ENCODE measurements at regions not wholly inside any gene's neighbourhood (a gene's known extent, or its start where the extent isn't known, plus 50 kb on each side); places are given as distances from the start of the nearest gene placed in this dataset.
"Not testable (repeated sequence)": the region's sequence is repeated elsewhere in the genome, so short reads cannot be mapped to it uniquely, and the experiment has no call there.

GRCh38 chr12:115801871-115802270, 475.6 kb downstream of the MED13L start:
- no peak overlapping the region for H3K27ac ChIP-seq
- no peak for TF ChIP-seq CTCF (conservative IDR thresholded peaks at IDR 0.05)
- TF ChIP-seq ZFX (IDR thresholded peaks at IDR 0.05), result no peak

DNA sequence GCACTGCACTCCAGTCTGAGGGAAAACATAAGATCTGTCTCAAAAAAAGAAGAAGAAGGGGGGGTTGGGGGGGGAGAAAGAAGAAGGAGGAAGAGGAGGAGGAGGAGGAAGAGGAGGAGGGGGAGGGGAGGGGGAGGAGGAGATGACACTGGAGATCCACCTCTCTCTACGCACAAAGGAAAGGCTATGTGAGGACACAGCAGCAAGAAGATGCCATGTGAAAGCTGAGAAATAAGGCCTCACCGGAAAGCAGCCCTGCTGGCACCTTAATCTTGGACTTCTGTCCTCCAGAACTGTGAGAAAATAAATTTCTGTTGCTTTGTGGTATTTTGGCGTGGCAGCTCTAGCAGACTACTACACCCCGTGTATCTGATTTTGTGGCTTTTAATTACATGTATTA, 477.9 kb downstream of the MED13L start:
- no peak for TF ChIP-seq ZFX (IDR thresholded peaks at IDR 0.05)
- TF ChIP-seq CTCF (conservative IDR thresholded peaks at IDR 0.05), result no peak
- H3K27ac ChIP-seq, result no peak overlapping the region

DNA sequence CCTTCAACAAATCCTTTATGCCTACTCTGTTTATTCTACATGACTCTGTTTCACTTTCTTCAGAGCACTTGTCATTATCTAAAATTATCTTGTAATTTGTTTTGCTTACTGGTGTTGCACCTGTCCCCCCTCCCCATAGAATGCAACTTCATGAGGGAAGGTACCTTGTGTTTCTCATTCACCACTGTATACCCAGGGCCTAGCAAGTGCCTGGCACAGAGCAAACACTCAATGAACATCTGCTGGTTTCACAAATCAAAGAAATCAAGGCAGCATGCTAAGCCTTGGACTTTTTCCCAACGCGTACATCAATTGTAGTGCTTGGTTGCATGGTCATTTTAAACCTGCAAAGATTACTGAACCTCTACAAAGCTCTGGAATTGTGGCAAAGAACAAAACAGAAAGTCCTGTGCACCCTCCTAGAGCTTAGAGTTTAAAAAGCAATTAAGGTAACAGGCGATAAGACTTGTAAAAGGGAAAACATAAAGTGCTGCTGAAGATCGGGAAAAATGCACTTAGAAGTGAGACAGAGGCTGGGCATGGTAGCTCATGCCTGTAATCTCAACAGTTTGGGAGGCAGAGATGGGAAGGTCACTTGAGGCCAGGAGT, 479.1 kb downstream of the MED13L start:
- TF ChIP-seq ZFX (IDR thresholded peaks at IDR 0.05) (no peak), CTCF (conservative IDR thresholded peaks at IDR 0.05) (no peak)
- H3K27ac ChIP-seq, result no peak overlapping the region

- H3K27ac ChIP-seq, result no peak overlapping the region
- TF ChIP-seq CTCF (conservative IDR thresholded peaks at IDR 0.05), result peak; percentile 35
- TF ChIP-seq ZFX (IDR thresholded peaks at IDR 0.05), result no peak
These were observed 482.8 kb downstream of the MED13L start for GRCh38 chr12:115794659-115795081.

DNA sequence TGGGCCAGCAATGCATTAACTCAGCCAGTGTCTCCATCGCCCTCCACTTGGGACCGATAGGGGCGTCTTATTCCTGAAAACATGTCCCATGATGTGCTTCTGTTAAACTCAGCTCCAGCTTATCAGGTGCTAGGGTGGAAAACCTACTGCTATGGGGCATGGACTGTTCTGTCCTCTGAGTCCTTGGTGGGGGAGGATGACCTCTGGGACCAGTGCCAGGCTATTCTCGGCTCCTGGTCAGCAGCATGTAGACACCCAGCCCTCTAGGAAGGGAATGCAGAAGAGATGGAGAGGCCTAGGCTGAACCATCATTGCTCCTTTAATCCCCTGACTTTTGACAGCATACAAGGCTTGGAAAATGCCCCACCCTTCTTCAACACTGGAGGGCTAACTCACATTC, 486.2 kb downstream of the MED13L start:
- no peak for TF ChIP-seq ZFX (IDR thresholded peaks at IDR 0.05)
- TF ChIP-seq CTCF (conservative IDR thresholded peaks at IDR 0.05), result no peak
- H3K27ac ChIP-seq, result no peak overlapping the region

- H3K27ac ChIP-seq, result no peak overlapping the region
- TF ChIP-seq CTCF (conservative IDR thresholded peaks at IDR 0.05), result no peak
- TF ChIP-seq ZFX (IDR thresholded peaks at IDR 0.05), result no peak
These were observed 487.0 kb downstream of the MED13L start for GRCh38 chr12:115790526-115790925.

GRCh38 chr12:115786490-115786889, 491.0 kb downstream of the MED13L start:
- H3K27ac ChIP-seq, result not testable (repeated sequence)

DNA sequence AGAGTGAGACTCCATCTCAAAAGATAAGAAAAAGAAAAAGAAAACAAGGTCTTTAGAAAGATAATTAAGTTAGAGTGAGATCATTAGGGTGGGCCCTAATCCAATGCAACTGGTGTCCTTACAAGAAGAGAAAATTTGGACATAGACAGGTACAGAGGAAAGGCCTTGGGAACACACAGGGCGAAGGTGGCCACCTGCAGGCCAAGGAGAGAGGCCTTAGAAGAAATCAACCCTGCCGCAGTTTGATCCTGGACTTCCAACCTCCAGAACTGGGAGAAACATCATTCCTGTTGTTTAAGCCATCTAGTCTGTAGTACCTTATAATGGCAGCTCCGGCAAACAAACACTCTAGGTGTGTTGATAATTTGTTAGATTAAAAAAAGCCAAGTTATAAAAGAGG, 491.9 kb downstream of the MED13L start:
- no peak overlapping the region for H3K27ac ChIP-seq
- TF ChIP-seq CTCF (conservative IDR thresholded peaks at IDR 0.05) (peak; percentile 23), ZFX (IDR thresholded peaks at IDR 0.05) (no peak)

All from C4-2B (cell line).